Thyroid gland (tissue), 4 donors: ENCODE measurements at regions not wholly inside any gene's neighbourhood (a gene's known extent, or its start where the extent isn't known, plus 50 kb on each side); places are given as distances from the start of the nearest gene placed in this dataset.

Experiments used
- DNase-seq, 2 donors: peaks; one replicate each; pipeline ENCODE4 v3.0.0-alpha.2; 2019
- H3K27ac ChIP-seq, 3 donors: fragments of 200-600 bp; sonication (generic); 1 replicate in 2 of 3; 2 replicates in 1 of 3; pipeline ENCODE4 v1.5.1; 2016 to 2019; ENCODE audit warnings: mild to moderate bottlenecking in 1 of 3, moderate library complexity in 1 of 3
- H3K27me3 ChIP-seq: fragments of 200-600 bp; sonication (generic); one replicate; pipeline ENCODE4 v1.5.1; 2019
- H3K36me3 ChIP-seq, 2 donors: fragments of 200-600 bp; sonication (generic); one replicate each; pipeline ENCODE4 v1.5.1; 2016 to 2019
- H3K4me1 ChIP-seq, 2 donors: fragments of 200-600 bp; sonication (generic); one replicate each; pipeline ENCODE4 v1.5.1; 2017 to 2019
- H3K4me3 ChIP-seq, 3 donors: fragments of 200-600 bp; sonication (generic); replicated peaks in 1 of 3; 1 replicate in 2 of 3; 2 replicates in 1 of 3; pipeline ENCODE4 v1.5.1; 2016; ENCODE audit warnings: mild to moderate bottlenecking in 1 of 3
- H3K9me3 ChIP-seq: fragments of 200-600 bp; sonication (generic); one replicate; pipeline ENCODE4 v1.5.1; 2017
- POLR2A ChIP-seq, 2 donors: fragments of 450-650 bp; IDR thresholded peaks; one replicate each; pipeline ENCODE4 v1.6.1; 2017; ENCODE audit warnings: antibody characterized with exemption in 2 of 2, mild to moderate bottlenecking in 2 of 2, moderate library complexity in 1 of 2
- WGBS, 2 donors: methylation state at CpG; one replicate each; pipeline ENCODE4 v1.1.5; 2017; 5-methylcytosine and 5-hydroxymethylcytosine counted together
- intact Hi-C: fragments of 100-400 bp; cut with DNase I; formaldehyde crosslinking; loops from one replicate; pipeline ENCODE4 v1.15.1; 2023
- TF ChIP-seq, protein P1 (sequence below), 6 experiments: fragments of 200-600 bp in 3 of 6; fragments of 450-650 bp in 3 of 6; sonication (generic) in 3 of 6; IDR thresholded peaks; one replicate each; pipeline ENCODE4 v1.5.1; 2016 to 2019; ENCODE audit warnings: antibody characterized with exemption in 6 of 6, mild to moderate bottlenecking in 2 of 6, inconsistent platforms in 1 of 6, moderate library complexity in 1 of 6

DNA sequence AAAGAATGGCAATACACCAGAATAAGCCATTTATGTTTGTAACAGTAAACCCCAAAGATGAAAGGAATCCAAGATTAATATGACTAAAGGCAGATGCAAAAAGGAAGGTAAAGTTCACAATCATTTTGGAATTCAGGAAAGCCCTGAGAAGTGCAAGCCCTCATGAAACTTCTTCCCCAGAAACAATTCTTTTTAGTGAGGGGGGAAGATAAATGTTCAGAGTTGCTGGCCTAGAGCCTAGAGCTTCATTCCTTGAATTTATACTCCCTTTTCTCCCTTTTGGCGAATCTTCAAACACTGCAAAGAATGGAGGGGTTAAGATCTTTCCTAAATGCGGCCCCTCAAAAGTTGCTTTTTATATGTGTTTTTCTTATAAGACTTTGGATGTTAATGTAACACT, 368.8 kb downstream of the MEIS1 start:
- Histone ChIP-seq H3K27me3 (no peaks in the 10 kb centered on the region), H3K4me1 (no peaks in the 10 kb centered on the region), H3K4me3 (no peak overlapping the region), H3K36me3 (no peaks in the 10 kb centered on the region), H3K27ac (no peak overlapping the region), H3K9me3 (no peaks in the 10 kb centered on the region)
- intact Hi-C loops = no loop called here
- TF ChIP-seq, protein P1, sequence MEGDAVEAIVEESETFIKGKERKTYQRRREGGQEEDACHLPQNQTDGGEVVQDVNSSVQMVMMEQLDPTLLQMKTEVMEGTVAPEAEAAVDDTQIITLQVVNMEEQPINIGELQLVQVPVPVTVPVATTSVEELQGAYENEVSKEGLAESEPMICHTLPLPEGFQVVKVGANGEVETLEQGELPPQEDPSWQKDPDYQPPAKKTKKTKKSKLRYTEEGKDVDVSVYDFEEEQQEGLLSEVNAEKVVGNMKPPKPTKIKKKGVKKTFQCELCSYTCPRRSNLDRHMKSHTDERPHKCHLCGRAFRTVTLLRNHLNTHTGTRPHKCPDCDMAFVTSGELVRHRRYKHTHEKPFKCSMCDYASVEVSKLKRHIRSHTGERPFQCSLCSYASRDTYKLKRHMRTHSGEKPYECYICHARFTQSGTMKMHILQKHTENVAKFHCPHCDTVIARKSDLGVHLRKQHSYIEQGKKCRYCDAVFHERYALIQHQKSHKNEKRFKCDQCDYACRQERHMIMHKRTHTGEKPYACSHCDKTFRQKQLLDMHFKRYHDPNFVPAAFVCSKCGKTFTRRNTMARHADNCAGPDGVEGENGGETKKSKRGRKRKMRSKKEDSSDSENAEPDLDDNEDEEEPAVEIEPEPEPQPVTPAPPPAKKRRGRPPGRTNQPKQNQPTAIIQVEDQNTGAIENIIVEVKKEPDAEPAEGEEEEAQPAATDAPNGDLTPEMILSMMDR (IDR thresholded peaks at IDR 0.05) = no peak
- no peak for TF ChIP-seq POLR2A (IDR thresholded peaks at IDR 0.05)
- WGBS, 2 donors = 76% methylated on average over 2 of the region's 2 CpGs
- no peak for DNase-seq

DNA sequence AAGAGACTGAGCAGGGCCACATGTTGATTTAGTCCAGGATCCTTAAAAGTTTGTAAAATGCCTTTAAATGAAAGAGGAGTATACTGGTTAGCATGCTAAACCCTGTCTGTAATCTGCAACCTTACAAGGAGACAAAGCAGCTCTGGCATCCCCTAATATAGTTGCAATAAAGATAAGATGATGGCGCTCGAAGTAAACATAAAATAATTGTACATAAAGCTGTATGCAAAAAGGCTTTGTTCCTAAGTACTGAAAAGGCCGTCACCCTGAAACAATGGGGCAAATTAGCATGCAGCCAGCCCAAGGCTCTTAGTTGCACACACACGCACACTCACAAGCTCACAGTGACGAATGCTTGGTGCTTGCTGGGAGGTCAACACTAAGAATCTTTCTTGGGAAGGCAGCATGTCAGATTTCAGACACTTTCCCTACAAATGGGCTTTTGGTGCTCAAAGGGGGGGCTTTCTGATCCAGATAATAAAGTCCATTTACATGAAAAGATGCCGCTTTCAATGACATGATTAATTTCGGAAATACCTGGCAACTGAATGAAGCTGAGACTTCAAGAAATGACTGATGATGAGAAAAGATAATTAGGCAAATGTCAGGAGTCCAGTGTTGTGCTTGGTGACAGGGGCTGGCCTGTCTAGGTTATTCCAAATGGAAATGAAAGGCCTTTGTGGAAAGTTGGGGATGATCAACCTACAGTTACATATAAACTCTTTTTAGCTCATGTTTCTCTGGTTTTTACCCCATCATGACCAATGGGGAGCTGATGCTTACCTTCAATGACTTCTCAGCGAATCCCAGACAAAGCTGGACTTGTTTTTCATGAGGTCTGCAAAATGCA, 370.3 kb downstream of the MEIS1 start:
- intact Hi-C loops = no loop called here
- Histone ChIP-seq H3K4me3 (no peak overlapping the region), H3K27me3 (no peaks in the 10 kb centered on the region), H3K27ac (no peak overlapping the region), H3K9me3 (no peaks in the 10 kb centered on the region), H3K36me3 (no peaks in the 10 kb centered on the region), H3K4me1 (no peaks in the 10 kb centered on the region)
- DNase-seq = no peak
- WGBS, 2 donors = 71 to 77% methylated on average over 8 of the region's 8 CpGs
- no peak for TF ChIP-seq POLR2A (IDR thresholded peaks at IDR 0.05)
- TF ChIP-seq, protein P1 (IDR thresholded peaks at IDR 0.05) = no peak

DNA sequence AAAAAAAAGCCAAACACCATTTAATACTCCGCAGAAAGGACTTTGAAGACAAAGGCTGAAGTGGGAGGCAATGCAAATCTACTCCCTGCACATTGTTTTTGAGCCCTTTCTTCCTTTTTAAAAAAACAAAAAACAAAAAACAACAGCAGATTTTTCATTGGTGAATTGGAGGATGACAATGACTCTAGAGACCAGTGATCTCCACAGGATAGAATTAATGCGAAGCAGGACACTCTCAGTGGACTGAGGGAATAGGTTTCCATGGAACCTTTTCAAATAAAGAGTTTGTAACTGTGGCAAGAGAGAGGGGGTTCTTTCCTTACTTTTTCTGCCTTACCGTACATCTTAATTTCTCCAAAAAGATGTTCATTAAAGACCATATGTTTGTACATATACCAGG, 371.0 kb downstream of the MEIS1 start:
- no peaks in the 10 kb centered on the region for H3K27me3 ChIP-seq
- 62 to 65% methylated on average over 3 of the region's 3 CpGs for WGBS, 2 donors
- no peak overlapping the region for H3K27ac ChIP-seq
- no peak for DNase-seq
- no peaks in the 10 kb centered on the region for H3K4me1 ChIP-seq
- H3K4me3 ChIP-seq = no peak overlapping the region
- TF ChIP-seq, protein P1 (IDR thresholded peaks at IDR 0.05) = no peak
- no peaks in the 10 kb centered on the region for H3K9me3 ChIP-seq
- intact Hi-C loops = no loop called here
- no peaks in the 10 kb centered on the region for H3K36me3 ChIP-seq

DNA sequence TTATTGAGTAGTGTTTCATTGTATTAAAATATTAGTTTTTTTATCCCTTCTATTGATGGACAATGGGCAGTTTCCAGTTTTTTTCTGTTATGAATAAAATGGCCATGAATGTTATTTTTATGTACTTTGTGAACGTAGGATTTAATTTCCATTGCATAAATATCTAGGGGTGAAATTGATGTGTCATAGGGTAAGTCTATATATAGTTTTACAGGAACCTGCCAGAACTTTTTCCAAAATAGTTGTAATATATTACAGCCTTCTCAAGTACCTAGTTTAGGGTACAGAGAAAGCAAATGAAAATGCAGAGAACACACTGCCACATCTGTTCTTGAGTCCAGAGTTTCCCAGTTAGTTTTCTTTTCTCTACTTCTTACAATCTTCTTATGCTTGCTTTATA, 378.6 kb downstream of the MEIS1 start:
- Histone ChIP-seq H3K4me3 (no peak overlapping the region), H3K27me3 (no peaks in the 10 kb centered on the region), H3K4me1 (no peaks in the 10 kb centered on the region), H3K36me3 (no peaks in the 10 kb centered on the region), H3K27ac (no peak overlapping the region), H3K9me3 (no peaks in the 10 kb centered on the region)
- TF ChIP-seq, protein P1 (IDR thresholded peaks at IDR 0.05) = no peak
- no peak for TF ChIP-seq POLR2A (IDR thresholded peaks at IDR 0.05)
- intact Hi-C loops = no loop called here
- DNase-seq = no peak
- 65 to 78% methylated on average over 1 of the region's 1 CpG for WGBS, 2 donors

DNA sequence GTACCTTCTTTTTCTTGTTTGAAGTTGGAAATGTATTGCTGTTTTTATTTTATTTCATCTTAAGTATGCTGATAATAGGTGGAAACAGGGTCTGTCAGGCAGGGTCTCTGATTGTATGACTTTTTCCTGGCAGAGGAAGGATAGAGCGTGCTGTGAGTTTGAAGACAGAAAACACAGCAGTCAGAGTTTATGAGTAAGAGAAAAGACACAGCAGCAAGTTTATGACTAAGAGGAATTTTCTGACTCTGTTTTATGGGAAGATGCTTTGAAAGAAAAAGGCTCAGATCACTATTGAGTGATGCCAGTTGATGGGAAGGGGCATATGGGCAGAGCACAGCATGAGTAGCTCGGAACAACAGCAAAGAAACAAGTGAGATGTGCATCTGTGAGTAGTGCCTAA, 379.1 kb downstream of the MEIS1 start:
- intact Hi-C loops = no loop called here
- Histone ChIP-seq H3K4me1 (no peaks in the 10 kb centered on the region), H3K4me3 (no peak overlapping the region), H3K36me3 (no peaks in the 10 kb centered on the region), H3K9me3 (no peaks in the 10 kb centered on the region), H3K27me3 (no peaks in the 10 kb centered on the region), H3K27ac (no peak overlapping the region)
- WGBS, 2 donors = 64 to 89% methylated on average over 2 of the region's 2 CpGs
- no peak for DNase-seq
- TF ChIP-seq, protein P1 (IDR thresholded peaks at IDR 0.05) = no peak
- TF ChIP-seq POLR2A (IDR thresholded peaks at IDR 0.05) = no peak
